HUES48 (cell line): ENCODE measurements at regions not wholly inside any gene's neighbourhood (a gene's known extent, or its start where the extent isn't known, plus 50 kb on each side); places are given as distances from the start of the nearest gene placed in this dataset.
A peak's percentile ranks its signal among the peaks of the same experiment; 100 is the strongest.

ENCODE experiments used
- H3K27ac ChIP-seq: one replicate; pipeline ENCODE4 v1.7.0; 2013; ENCODE audit warnings: low read depth, low read length, inconsistent platforms
- H3K27me3 ChIP-seq: 2 replicates; pipeline ENCODE4 v1.6.1; 2013; ENCODE audit warnings: mild to moderate bottlenecking, low read length; ENCODE audit not compliant: control insufficient read depth, insufficient read depth
- H3K36me3 ChIP-seq: 2 replicates; pipeline ENCODE4 v1.6.1; 2013; ENCODE audit warnings: low read length; ENCODE audit not compliant: control insufficient read depth, insufficient read depth
- H3K4me1 ChIP-seq: 2 replicates; pipeline ENCODE4 v1.6.1; 2013; ENCODE audit warnings: mild to moderate bottlenecking, low read length; ENCODE audit not compliant: control insufficient read depth, insufficient read depth
- H3K4me3 ChIP-seq: 2 replicates; pipeline ENCODE4 v1.5.1; 2013; ENCODE audit warnings: mild to moderate bottlenecking, low read depth, low read length
- H3K9ac ChIP-seq: 2 replicates; pipeline ENCODE4 v1.6.1; 2013; ENCODE audit warnings: mild to moderate bottlenecking, low read depth, low read length, moderate library complexity
- H3K9me3 ChIP-seq: 2 replicates; pipeline ENCODE4 v1.6.1; 2013; ENCODE audit warnings: low read length; ENCODE audit not compliant: control insufficient read depth, insufficient read depth

DNA sequence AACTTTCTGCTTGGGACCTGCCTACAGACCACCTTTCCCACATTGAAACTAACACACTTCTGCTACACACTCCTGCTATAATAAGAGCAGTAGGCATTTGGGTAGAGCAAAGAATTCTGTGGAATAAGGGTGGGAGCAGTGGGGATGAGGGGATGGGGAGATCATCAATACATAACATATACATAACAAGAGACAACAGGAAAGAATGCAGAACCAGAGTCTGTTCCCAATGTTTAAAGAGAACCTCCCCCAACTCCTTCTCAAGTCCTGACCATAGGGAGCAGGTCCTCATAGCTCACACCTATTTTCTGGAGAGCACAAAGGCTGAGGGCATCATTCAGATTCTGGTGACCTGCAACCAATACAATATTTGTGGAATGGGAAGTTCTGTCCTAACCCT is 121.6 kb upstream of the BARHL2 start:
- Histone ChIP-seq H3K4me1 (peaks cover 74% of the 10 kb centered on the region), H3K4me3 (peak overlapping the region; percentile 28; the same call in 1 of the 2 replicates), H3K36me3 (no peaks in the 10 kb centered on the region), H3K27me3 (peaks cover 97% of the 10 kb centered on the region), H3K9ac (no peak overlapping the region), H3K27ac (peak overlapping the region; percentile 75), H3K9me3 (no peaks in the 10 kb centered on the region)

DNA sequence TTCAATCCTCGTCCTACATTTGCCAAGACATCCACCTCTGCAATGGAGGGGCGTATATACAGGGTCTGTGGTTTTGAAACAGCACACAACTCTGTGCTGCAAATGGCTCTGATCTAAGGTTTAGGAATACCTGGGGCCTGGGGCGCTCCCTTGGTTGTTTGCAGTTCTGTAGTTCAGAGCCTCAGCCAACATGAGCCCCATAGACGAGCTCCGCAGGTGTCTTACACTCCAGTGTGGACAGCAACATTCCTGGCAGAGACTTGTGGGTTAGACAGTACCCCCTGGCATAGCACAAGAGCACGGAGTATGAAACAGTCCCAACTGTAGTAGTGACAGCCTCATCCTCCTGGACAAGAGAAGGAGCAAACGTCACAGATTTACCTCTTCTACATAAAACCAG is 120.3 kb upstream of the BARHL2 start:
- peaks cover 97% of the 10 kb centered on the region for H3K27me3 ChIP-seq
- H3K9ac ChIP-seq: no peak overlapping the region
- peaks cover 83% of the 10 kb centered on the region for H3K4me1 ChIP-seq
- no peaks in the 10 kb centered on the region for H3K36me3 ChIP-seq
- no peak overlapping the region for H3K4me3 ChIP-seq
- H3K9me3 ChIP-seq: no peaks in the 10 kb centered on the region
- no peak overlapping the region for H3K27ac ChIP-seq

DNA sequence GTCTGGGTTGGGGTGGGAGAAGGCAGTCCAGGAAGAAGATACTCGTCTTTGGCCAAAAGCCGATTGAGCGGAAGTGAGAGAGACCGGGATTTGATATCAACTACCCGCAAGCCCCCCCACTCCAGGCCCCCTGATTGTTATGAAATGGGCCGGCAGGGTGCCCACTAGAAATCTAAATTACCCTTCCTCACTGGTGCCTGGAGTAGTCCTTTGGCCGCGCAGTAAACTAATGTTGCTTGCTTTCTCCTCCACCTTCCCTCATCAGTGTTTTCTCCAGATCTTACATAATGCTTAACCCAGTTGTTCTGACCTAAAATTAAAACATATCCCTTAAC is 119.2 kb upstream of the BARHL2 start:
- Histone ChIP-seq H3K4me1 (peaks cover 72% of the 10 kb centered on the region), H3K9ac (no peak overlapping the region), H3K4me3 (peak overlapping the region; percentile 57), H3K27ac (no peak overlapping the region), H3K9me3 (no peaks in the 10 kb centered on the region), H3K36me3 (no peaks in the 10 kb centered on the region), H3K27me3 (peaks cover 97% of the 10 kb centered on the region)

DNA sequence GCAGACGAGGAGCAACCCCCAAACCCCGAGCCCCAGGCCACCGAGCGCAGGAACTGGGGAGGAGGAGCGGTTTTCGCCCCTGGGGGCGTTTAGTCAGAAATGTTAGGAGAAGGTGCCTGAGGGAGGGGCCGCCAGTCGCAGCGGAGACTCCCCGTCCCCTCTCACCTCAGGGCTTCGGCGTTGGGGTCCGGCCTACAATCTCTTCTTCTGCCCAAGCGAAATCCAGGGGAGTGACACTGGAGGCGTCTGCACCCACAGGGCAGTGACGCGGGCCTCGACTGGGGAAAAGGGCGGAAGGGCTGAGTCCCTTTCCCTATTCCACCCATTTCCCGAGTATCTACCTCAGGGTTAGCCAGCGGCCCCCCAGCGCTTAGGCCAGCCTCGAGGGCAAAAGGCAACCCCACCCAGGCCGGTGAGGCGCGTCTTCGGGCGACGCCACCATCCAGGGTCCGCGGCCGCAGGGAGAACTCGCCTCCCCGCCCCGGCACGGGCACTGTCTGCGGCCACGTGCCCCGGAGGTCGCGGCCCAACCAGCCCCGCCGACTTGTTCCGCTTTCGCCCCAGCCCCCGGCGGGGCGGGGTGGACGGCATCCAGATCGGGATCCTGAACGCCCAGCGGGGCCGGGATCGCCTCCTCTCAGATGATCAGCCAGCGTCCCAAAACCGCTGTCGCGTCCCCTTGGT is 118.7 kb upstream of the BARHL2 start:
- no peak overlapping the region for H3K27ac ChIP-seq
- no peaks in the 10 kb centered on the region for H3K9me3 ChIP-seq
- no peak overlapping the region for H3K9ac ChIP-seq
- H3K36me3 ChIP-seq: no peaks in the 10 kb centered on the region
- H3K4me3 ChIP-seq: peak overlapping the region; percentile 57
- peaks cover 67% of the 10 kb centered on the region for H3K4me1 ChIP-seq
- H3K27me3 ChIP-seq: peaks cover 97% of the 10 kb centered on the region

DNA sequence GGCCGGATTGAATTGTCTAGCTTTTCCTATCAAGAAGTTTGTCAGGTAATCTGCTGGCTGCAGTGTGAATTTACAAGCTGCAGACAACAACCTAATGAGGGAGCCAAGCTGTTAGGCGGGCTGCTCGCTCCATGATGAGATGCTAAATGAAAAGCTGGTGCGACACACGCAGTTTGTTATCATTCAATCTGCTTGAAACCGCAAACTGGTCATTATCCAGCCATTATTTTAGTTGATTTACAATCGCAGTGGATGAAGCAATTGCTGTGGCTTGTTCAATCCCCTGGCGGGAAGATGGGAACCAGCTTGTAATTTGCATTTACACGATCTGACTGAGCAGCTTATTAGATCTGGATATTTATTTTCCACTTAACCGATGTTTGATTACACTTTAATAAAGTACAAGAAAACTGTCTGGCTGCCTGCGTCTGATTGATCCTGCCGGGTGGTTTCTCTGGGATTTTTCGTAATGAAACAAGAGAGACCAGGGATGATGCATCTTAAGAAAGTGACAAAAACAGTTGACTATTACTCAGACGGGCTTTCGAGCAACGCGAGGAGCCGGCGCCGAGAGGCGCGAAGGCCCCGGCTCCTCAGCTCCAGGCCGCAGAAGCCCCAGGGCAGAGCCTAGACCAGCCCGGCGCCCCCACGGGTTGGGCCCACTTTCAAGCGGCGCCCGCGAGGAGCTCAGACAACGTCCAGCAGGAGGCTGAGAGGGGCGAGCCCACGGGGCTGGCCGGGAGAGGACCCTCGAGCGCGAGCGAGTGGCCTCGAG is 118.0 kb upstream of the BARHL2 start:
- Histone ChIP-seq H3K4me3 (peak overlapping the region; percentile 57), H3K27ac (no peak overlapping the region), H3K9me3 (no peaks in the 10 kb centered on the region), H3K9ac (no peak overlapping the region), H3K27me3 (peaks cover 94% of the 10 kb centered on the region), H3K36me3 (no peaks in the 10 kb centered on the region), H3K4me1 (peaks cover 60% of the 10 kb centered on the region)

DNA sequence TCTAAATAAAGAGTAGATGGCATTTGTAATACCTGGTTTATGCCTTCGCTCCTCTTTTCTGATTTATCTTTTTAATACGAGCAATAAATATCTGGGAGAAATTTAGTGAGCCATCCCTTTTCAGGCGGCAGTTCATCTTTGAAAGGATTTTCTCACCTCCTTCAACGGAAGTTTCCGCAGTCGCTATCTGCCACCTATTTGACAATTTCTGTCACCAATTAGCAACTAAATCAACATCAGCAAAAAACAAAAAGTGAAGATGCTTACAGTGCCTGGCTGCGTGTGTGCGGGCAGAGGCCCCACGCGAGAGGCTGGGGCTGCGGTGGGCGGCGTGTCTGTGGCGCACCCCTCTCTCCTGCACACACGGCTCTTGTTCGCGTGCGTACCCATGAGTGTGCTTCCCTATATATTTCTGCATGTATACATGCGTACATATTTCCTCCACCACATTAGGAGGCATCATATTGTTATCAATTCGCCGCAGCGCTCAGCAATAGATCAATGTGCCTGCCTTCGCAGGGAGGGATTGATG is 117.3 kb upstream of the BARHL2 start:
- no peak overlapping the region for H3K27ac ChIP-seq
- H3K4me3 ChIP-seq: no peak overlapping the region
- peaks cover 90% of the 10 kb centered on the region for H3K27me3 ChIP-seq
- H3K9me3 ChIP-seq: no peaks in the 10 kb centered on the region
- no peaks in the 10 kb centered on the region for H3K36me3 ChIP-seq
- H3K9ac ChIP-seq: no peak overlapping the region
- peaks cover 53% of the 10 kb centered on the region for H3K4me1 ChIP-seq

DNA sequence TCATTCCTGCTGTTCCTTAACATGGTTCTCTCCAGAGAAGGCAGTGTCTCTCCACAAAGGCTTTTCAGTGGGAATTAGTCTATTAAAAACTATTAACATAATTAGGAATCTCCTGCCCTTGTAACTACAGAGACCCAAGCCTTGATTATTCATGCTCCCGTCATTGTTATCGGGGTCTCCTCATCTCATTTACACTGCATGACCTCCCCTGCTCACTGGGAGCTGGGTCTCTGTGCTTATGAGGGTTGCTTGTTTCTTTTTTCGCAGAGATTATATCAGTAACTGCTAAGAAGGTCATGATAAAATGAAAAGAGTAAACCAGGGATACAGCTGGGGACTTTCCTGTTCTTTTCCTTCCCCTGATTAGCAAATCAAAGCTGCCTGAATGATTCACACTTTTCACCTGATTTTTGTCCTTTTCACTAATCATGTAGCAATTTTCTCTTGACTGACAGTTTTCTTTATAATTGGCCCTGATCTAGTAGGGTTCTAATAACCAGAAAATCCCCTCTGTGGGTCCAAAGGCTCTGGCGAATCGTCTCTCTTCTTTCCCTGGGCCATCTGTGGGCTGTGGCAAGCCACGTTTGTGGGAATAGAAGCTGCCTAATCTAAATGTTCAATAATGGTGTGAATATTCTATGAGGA is 116.5 kb upstream of the BARHL2 start:
- H3K4me3 ChIP-seq: no peak overlapping the region
- peaks cover 45% of the 10 kb centered on the region for H3K4me1 ChIP-seq
- H3K27me3 ChIP-seq: peaks cover 85% of the 10 kb centered on the region
- H3K9ac ChIP-seq: no peak overlapping the region
- no peaks in the 10 kb centered on the region for H3K9me3 ChIP-seq
- no peaks in the 10 kb centered on the region for H3K36me3 ChIP-seq
- H3K27ac ChIP-seq: peak overlapping the region; percentile 61

DNA sequence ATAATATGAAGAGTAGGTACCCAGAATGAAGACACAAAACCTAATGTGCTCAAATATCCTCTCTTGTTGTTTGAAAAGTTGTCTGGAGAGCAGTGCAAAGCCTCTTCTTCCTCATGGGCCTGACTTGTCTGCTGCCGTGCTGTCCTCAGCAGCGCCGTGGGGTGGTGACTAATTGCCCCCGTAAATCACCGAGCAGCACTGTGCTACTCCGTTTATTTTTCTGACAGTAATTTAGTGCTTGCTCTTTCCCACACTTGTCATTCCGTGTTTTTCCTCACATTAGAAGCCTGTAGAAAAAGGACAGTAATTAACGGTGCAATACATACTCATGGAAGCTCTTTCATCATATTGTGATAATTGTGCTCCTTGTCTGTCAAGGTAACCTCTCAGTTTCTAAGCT is 114.8 kb upstream of the BARHL2 start:
- no peak overlapping the region for H3K4me3 ChIP-seq
- no peak overlapping the region for H3K27ac ChIP-seq
- H3K27me3 ChIP-seq: peaks cover 74% of the 10 kb centered on the region
- H3K9ac ChIP-seq: no peak overlapping the region
- H3K36me3 ChIP-seq: no peaks in the 10 kb centered on the region
- no peaks in the 10 kb centered on the region for H3K9me3 ChIP-seq
- H3K4me1 ChIP-seq: peaks cover 35% of the 10 kb centered on the region

DNA sequence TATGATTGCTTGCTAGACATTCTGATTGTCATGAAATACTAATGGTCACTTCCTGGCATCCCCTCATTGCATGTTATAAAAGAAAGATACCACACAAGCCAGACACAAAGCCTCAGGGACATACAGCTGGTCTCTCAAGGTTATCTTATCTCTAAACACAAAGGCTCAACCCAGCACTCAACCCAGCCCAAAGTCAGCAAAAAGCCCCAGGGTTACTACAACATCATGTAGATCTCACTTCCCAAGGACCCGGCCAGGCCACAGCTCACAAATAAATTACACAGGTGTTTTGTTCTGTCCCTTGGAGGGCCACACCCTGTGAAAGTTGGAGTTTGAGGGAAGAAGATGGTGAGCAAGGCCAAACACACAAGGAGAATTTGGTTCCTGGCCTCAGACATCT is 109.7 kb upstream of the BARHL2 start:
- Histone ChIP-seq H3K9me3 (no peaks in the 10 kb centered on the region), H3K4me3 (no peak overlapping the region), H3K36me3 (no peaks in the 10 kb centered on the region), H3K27ac (no peak overlapping the region), H3K9ac (no peak overlapping the region), H3K27me3 (peaks cover 23% of the 10 kb centered on the region), H3K4me1 (no peaks in the 10 kb centered on the region)

DNA sequence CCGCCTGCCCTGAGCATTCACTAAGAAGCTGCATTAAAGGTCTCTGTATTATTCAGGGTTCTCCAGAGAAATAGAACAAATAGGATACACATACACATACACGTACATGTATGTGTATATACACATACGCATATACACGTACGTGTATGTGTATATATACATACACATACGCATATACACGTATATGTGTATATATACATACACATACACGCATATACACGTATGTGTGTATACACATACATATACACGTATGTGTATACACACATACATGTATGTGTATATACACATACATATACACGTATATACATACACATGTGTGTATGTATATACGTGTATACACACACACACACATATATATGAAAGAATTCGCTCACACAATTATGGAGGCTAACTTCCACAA is 108.9 kb upstream of the BARHL2 start:
- H3K36me3 ChIP-seq: no peaks in the 10 kb centered on the region
- no peak overlapping the region for H3K27ac ChIP-seq

DNA sequence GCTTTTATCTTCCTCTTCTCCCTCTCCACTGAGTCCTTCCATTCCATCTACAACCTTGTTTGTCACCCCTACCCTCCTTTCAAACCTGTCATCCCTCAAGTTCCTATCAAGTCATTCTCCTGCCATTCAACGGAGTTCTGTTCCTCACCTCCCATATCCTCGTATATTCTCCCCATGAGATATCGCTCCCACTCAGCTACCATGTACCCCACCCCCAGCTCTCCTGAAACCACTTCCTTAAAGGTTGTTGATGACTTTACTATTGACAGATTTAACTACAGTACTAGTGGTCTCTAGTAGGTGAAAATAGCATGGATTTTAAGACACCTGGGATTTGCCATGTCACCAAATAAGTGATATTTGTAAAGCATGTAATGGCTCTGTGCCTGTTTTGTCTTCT is 107.4 kb upstream of the BARHL2 start:
- H3K27ac ChIP-seq: no peak overlapping the region
- no peak overlapping the region for H3K9ac ChIP-seq
- no peaks in the 10 kb centered on the region for H3K4me1 ChIP-seq

More for the DNA sequence above, 108.9 kb upstream of the BARHL2 start:
- Histone ChIP-seq H3K9me3 (no peaks in the 10 kb centered on the region), H3K9ac (no peak overlapping the region), H3K27me3 (peaks cover 15% of the 10 kb centered on the region), H3K4me1 (no peaks in the 10 kb centered on the region), H3K4me3 (no peak overlapping the region)

More for the DNA sequence above, 107.4 kb upstream of the BARHL2 start:
- H3K9me3 ChIP-seq: no peaks in the 10 kb centered on the region
- H3K36me3 ChIP-seq: no peaks in the 10 kb centered on the region
- no peak overlapping the region for H3K4me3 ChIP-seq
- peaks cover 8% of the 10 kb centered on the region for H3K27me3 ChIP-seq
